A549 (cell line): ENCODE measurements at regions not wholly inside any gene's neighbourhood (a gene's known extent, or its start where the extent isn't known, plus 50 kb on each side); places are given as distances from the start of the nearest gene placed in this dataset.

ENCODE experiments used
- ATAC-seq, 2 experiments: fragments of 200-7000 bp in 1 of 2; fragments of >200 bp in 1 of 2; cut with Nextera tagmentation in 1 of 2; cut with Tn5 transposase in 1 of 2; 3 replicates each; pipeline versions ENCODE4 v1.8.0 to v1.9.1; 2018 to 2020; ENCODE audit warnings: mild to moderate bottlenecking in 1 of 2, moderate library complexity in 1 of 2
- CTCF ChIA-PET: fragments of 300-600 bp; sonication (Branson Sonifier 250); formaldehyde crosslinking; extraction: SDS; loops from one replicate; lab custom pipeline; 2021; ENCODE audit warnings: antibody characterized with exemption, inconsistent platforms; lab: Yijun Ruan, JAX
- POLR2A ChIA-PET: fragments of 350-600 bp; formaldehyde crosslinking; extraction: SDS; loops from one replicate; lab custom pipeline; 2021; ENCODE audit warnings: antibody characterized with exemption, inconsistent platforms; lab: Yijun Ruan, JAX
- DNase-seq, 2 experiments: peaks; one replicate each; pipeline versions ENCODE4 v3.0.0 to v3.0.0-alpha.2; 2011 to 2016; ENCODE audit warnings: low read depth in 1 of 2, low spot score in 1 of 2
- FAIRE-seq: peaks from 2 replicates; lab custom pipeline; 2011; peaks lifted over from hg19 to GRCh38; lab: Jason Lieb, UNC
- H3K27ac ChIP-seq, 2 experiments: fragments of >200 bp; sonication (Bioruptor Twin); formaldehyde crosslinking; 3 replicates each; pipeline ENCODE4 v1.5.1; 2016 to 2017
- H3K4me1 ChIP-seq: fragments of >200 bp; sonication (Bioruptor Twin); formaldehyde crosslinking; 3 replicates; pipeline ENCODE4 v1.6.1; 2016
- H3K4me2 ChIP-seq: fragments of >200 bp; sonication (Bioruptor Twin); formaldehyde crosslinking; 3 replicates; pipeline ENCODE4 v1.6.1; 2016
- H3K4me3 ChIP-seq: fragments of >200 bp; sonication (Bioruptor Twin); formaldehyde crosslinking; 3 replicates; pipeline ENCODE4 v1.5.1; 2016
- H3K9me3 ChIP-seq: fragments of >200 bp; sonication (Bioruptor Twin); formaldehyde crosslinking; 3 replicates; pipeline ENCODE4 v1.6.1; 2016
- BHLHE40 ChIP-seq: IDR thresholded peaks from 2 replicates; pipeline ENCODE4 v1.6.1; 2012; ENCODE audit warnings: low read depth, low read length, inconsistent platforms
- CHD2 ChIP-seq: fragments of 150-350 bp; IDR thresholded peaks from 2 replicates; pipeline ENCODE4 v1.6.1; 2014; ENCODE audit warnings: low read length; ENCODE audit not compliant: partially characterized antibody
- CTCF ChIP-seq: fragments of >200 bp; sonication (Bioruptor Twin); formaldehyde crosslinking; IDR thresholded peaks from 3 replicates; pipeline ENCODE4 v1.5.1; 2016
- EHF ChIP-seq: fragments of 250-450 bp; sonication (Bioruptor Pico); IDR thresholded peaks from 2 replicates; pipeline ENCODE4 v1.5.0; 2020; ENCODE audit warnings: mild to moderate bottlenecking
- ESRRA ChIP-seq: fragments of 150-350 bp; IDR thresholded peaks from 2 replicates; pipeline ENCODE4 v1.6.1; 2014; ENCODE audit warnings: mild to moderate bottlenecking, low read length, borderline replicate concordance
- FOSL2 ChIP-seq, 2 experiments: fragments of 450-650 bp in 1 of 2; fragments of >200 bp in 1 of 2; sonication (Bioruptor Twin) in 1 of 2; formaldehyde crosslinking; IDR thresholded peaks; 2 replicates each; pipeline versions ENCODE4 v1.5.0 to v1.6.1; 2016 to 2020; ENCODE audit warnings: mild to moderate bottlenecking in 1 of 2, moderate library complexity in 1 of 2
- GATA3 ChIP-seq: IDR thresholded peaks from 2 replicates; pipeline ENCODE4 v1.6.1; 2012; ENCODE audit warnings: borderline replicate concordance
- HEYL ChIP-seq: fragments of 250-450 bp; sonication (Bioruptor Pico); IDR thresholded peaks from 2 replicates; pipeline ENCODE4 v1.8.0; 2021; ENCODE audit warnings: mild to moderate bottlenecking, moderate library complexity
- HMGXB4 ChIP-seq: fragments of 250-450 bp; sonication (Bioruptor Pico); IDR thresholded peaks from 2 replicates; pipeline ENCODE4 v1.5.0; 2021; ENCODE audit warnings: mild to moderate bottlenecking, moderate library complexity, borderline replicate concordance
- HOXA7 ChIP-seq: fragments of 250-450 bp; sonication (Bioruptor Pico); IDR thresholded peaks from 2 replicates; pipeline ENCODE4 v1.5.0; 2020; ENCODE audit warnings: mild to moderate bottlenecking, moderate library complexity
- HOXB5 ChIP-seq: fragments of 250-450 bp; sonication (Bioruptor Pico); IDR thresholded peaks from 2 replicates; pipeline ENCODE4 v1.5.0; 2020; ENCODE audit warnings: mild to moderate bottlenecking, moderate library complexity
- JUN ChIP-seq, 2 experiments: fragments of >200 bp; sonication (Bioruptor Twin); formaldehyde crosslinking; IDR thresholded peaks; 2 replicates in 1 of 2; 3 replicates in 1 of 2; pipeline ENCODE4 v1.6.1; 2016 to 2017
- MAX ChIP-seq: IDR thresholded peaks from 2 replicates; pipeline ENCODE4 v1.6.1; 2012
- MAZ ChIP-seq: fragments of 150-350 bp; IDR thresholded peaks from 2 replicates; pipeline ENCODE4 v1.6.1; 2014; ENCODE audit warnings: antibody characterized with exemption, low read depth, low read length, borderline replicate concordance
- NFE2L2 ChIP-seq: fragments of 150-350 bp; conservative IDR thresholded peaks from 2 replicates; pipeline ENCODE4 v1.6.1; 2014; ENCODE audit warnings: low read length
- PBX3 ChIP-seq: IDR thresholded peaks from 2 replicates; pipeline ENCODE4 v1.6.1; 2012
- POLR2AphosphoS2 ChIP-seq: conservative IDR thresholded peaks from 2 replicates; pipeline ENCODE4 v1.6.1; 2012; ENCODE audit warnings: low read length, improper control_type of control experiment, inconsistent platforms
- RARB ChIP-seq: fragments of 250-450 bp; sonication (Bioruptor Pico); IDR thresholded peaks from 2 replicates; pipeline ENCODE4 v1.8.0; 2021; ENCODE audit warnings: mild to moderate bottlenecking, moderate library complexity
- RCOR1 ChIP-seq: fragments of 150-350 bp; IDR thresholded peaks from 2 replicates; pipeline ENCODE4 v1.6.1; 2014; ENCODE audit warnings: antibody characterized with exemption, low read length, low read depth
- REST ChIP-seq: fragments of 200-600 bp; sonication (generic); IDR thresholded peaks from 2 replicates; pipeline ENCODE4 v1.6.1; 2016; ENCODE audit warnings: antibody characterized with exemption, mild to moderate bottlenecking, moderate library complexity
- SMC3 ChIP-seq: fragments of >200 bp; sonication (Bioruptor Twin); formaldehyde crosslinking; IDR thresholded peaks from 3 replicates; pipeline ENCODE4 v1.6.1; 2018; ENCODE audit warnings: inconsistent platforms
- TP53 ChIP-seq: fragments of 250-450 bp; sonication (Bioruptor Pico); IDR thresholded peaks from 2 replicates; pipeline ENCODE4 v1.5.0; 2021; ENCODE audit warnings: mild to moderate bottlenecking, moderate library complexity
- ZFP36 ChIP-seq: fragments of 450-650 bp; IDR thresholded peaks from 2 replicates; pipeline ENCODE4 v1.6.1; 2014; ENCODE audit warnings: borderline replicate concordance; ENCODE audit not compliant: partially characterized antibody
- ZNF302 ChIP-seq: fragments of 250-450 bp; sonication (Bioruptor Pico); IDR thresholded peaks from 2 replicates; pipeline ENCODE4 v1.9.0; 2021; ENCODE audit warnings: inconsistent platforms, mild to moderate bottlenecking, moderate library complexity
- WGBS: methylation state at CpG from one replicate; pipeline ENCODE4 v1.1.6; 2017; ENCODE audit errors: missing lambda C conversion rate; 5-methylcytosine and 5-hydroxymethylcytosine counted together

- H3K4me2 ChIP-seq = no peak overlapping the region
- CTCF ChIA-PET = no interaction called here
- TF ChIP-seq RARB (CRISPR knock-in tag) (no peak), JUN (IDR thresholded peaks at IDR 0.05) (no peak), MAX (no peak), HMGXB4 (CRISPR knock-in tag) (no peak), HOXB5 (CRISPR knock-in tag) (no peak), SMC3 (no peak), TP53 (CRISPR knock-in tag) (no peak), CTCF (no peak), FOSL2 (IDR thresholded peaks at IDR 0.05) (no peak), FOSL2 (CRISPR knock-in tag; IDR thresholded peaks at IDR 0.05) (no peak), CHD2 (no peak), ESRRA (no peak), PBX3 (no peak), NFE2L2 (no peak), REST (no peak), GATA3 (no peak), ZFP36 (no peak), HEYL (CRISPR knock-in tag) (no peak), POLR2AphosphoS2 (no peak), EHF (CRISPR knock-in tag) (no peak), MAZ (no peak)
- POLR2A ChIA-PET = no interaction called here
- no peak for DNase-seq
- ATAC-seq = no peak
- no peaks in the 10 kb centered on the region for H3K9me3 ChIP-seq
- H3K4me3 ChIP-seq = no peak overlapping the region
- H3K4me1 ChIP-seq = no peaks in the 10 kb centered on the region
- no peak for FAIRE-seq
- no peak overlapping the region for H3K27ac ChIP-seq
- WGBS = 2% methylated on average over 2 of the region's 2 CpGs
Observed at GRCh38 chr6:97816526-97816925, 533.5 kb upstream of the MMS22L start.

GRCh38 chr6:97819710-97820109 is 536.7 kb upstream of the MMS22L start:
- no peak for FAIRE-seq
- ATAC-seq = no peak
- H3K27ac ChIP-seq = no peak overlapping the region
- DNase-seq = no peak
- H3K4me3 ChIP-seq = no peak overlapping the region
- ChIA-PET CTCF (no interaction called here), POLR2A (no interaction called here)
- H3K9me3 ChIP-seq = no peaks in the 10 kb centered on the region
- H3K4me1 ChIP-seq = no peaks in the 10 kb centered on the region
- 3% methylated on average over 3 of the region's 3 CpGs for WGBS
- H3K4me2 ChIP-seq = no peak overlapping the region
- no peak for TF ChIP-seq HOXA7 (CRISPR knock-in tag)
- no peak for TF ChIP-seq BHLHE40
- no peak for TF ChIP-seq RCOR1
- TF ChIP-seq MAX = no peak
- no peak for TF ChIP-seq ZFP36
- TF ChIP-seq ZNF302 (CRISPR knock-in tag) = no peak
- no peak for TF ChIP-seq SMC3
